GM19023 (cell line): ENCODE measurements at regions not wholly inside any gene's neighbourhood (a gene's known extent, or its start where the extent isn't known, plus 50 kb on each side); places are given as distances from the start of the nearest gene placed in this dataset.
"Not testable (repeated sequence)": the region's sequence is repeated elsewhere in the genome, so short reads cannot be mapped to it uniquely, and the experiment has no call there.

Source experiments
- ATAC-seq: cut with Tn5 transposase; IDR thresholded peaks from one replicate; pipeline ENCODE4 v1.9.1; 2021; ENCODE audit warnings: mild to moderate bottlenecking, moderate library complexity; ENCODE audit not compliant: unreplicated experiment

GRCh38 chrX:4181782-4182407 is 468.4 kb upstream of the PRKX start:
- no peak for ATAC-seq

- no peak for ATAC-seq
These were observed 465.6 kb upstream of the PRKX start for GRCh38 chrX:4179031-4179430.

- ATAC-seq, result no peak
These were observed 461.8 kb upstream of the PRKX start for GRCh38 chrX:4175221-4175620.

- no peak for ATAC-seq
These were observed 460.3 kb upstream of the PRKX start for GRCh38 chrX:4173743-4174142.

- no peak for ATAC-seq
These were observed 438.3 kb upstream of the PRKX start for GRCh38 chrX:4151798-4152197.

GRCh38 chrX:4150259-4150658 is 436.8 kb upstream of the PRKX start:
- no peak for ATAC-seq

- ATAC-seq, result no peak
These were observed 416.2 kb upstream of the PRKX start for GRCh38 chrX:4129626-4130025.

GRCh38 chrX:4118666-4119530 is 405.4 kb upstream of the PRKX start:
- no peak for ATAC-seq

GRCh38 chrX:4110964-4111363 is 397.5 kb upstream of the PRKX start:
- no peak for ATAC-seq

- no peak for ATAC-seq
These were observed 381.5 kb upstream of the PRKX start for GRCh38 chrX:4094926-4095325.

- ATAC-seq, result no peak
These were observed 377.8 kb upstream of the PRKX start for GRCh38 chrX:4091046-4091760.

- no peak for ATAC-seq
These were observed 346.4 kb upstream of the PRKX start for GRCh38 chrX:4059893-4060292.

- no peak for ATAC-seq
These were observed 330.5 kb upstream of the PRKX start for GRCh38 chrX:4043951-4044350.

- no peak for ATAC-seq
These were observed 322.4 kb upstream of the PRKX start for GRCh38 chrX:4035874-4036273.

GRCh38 chrX:4028151-4028550 is 314.7 kb upstream of the PRKX start:
- ATAC-seq, result no peak

GRCh38 chrX:4005281-4005680 is 291.8 kb upstream of the PRKX start:
- ATAC-seq, result no peak

GRCh38 chrX:4004822-4005221 is 291.4 kb upstream of the PRKX start:
- ATAC-seq, result no peak

GRCh38 chrX:3994315-3994714 is 280.9 kb upstream of the PRKX start:
- ATAC-seq, result no peak

- no peak for ATAC-seq
These were observed 277.1 kb upstream of the PRKX start for GRCh38 chrX:3990569-3990968.

GRCh38 chrX:3972104-3972858 is 258.8 kb upstream of the PRKX start:
- ATAC-seq, result not testable (repeated sequence)

- ATAC-seq, result no peak
These were observed 255.3 kb upstream of the PRKX start for GRCh38 chrX:3968749-3969148.
